ENCODE measurements at regions not wholly inside any gene's neighbourhood (a gene's known extent, or its start where the extent isn't known, plus 50 kb on each side); places are given as distances from the start of the nearest gene placed in this dataset.

DNA sequence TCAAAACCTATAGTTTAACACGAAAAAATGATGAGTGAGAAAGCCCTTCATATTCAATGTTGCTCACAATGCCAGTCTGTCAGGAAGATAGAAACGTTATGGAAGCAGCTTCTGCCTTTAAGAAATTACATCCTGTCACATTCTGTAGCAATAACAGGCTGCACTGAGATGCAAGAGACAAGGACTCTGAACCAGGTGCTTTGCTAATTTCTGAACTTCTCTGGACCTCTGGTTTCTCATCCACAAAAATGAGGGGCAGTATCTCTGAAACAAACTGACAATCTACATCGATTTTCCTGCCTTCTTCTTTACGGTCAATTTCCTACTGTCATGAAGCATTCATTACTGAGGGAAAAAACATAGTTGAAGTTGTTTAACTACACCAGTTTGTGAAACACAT, 234.0 kb downstream of the SNX13 start:
- no peak overlapping the region for H3K4me3 Mint-ChIP-seq
- H3K27me3 Mint-ChIP-seq (ENCODE audit: low read depth), result peaks cover 9% of the 10 kb centered on the region
- no peaks in the 10 kb centered on the region for H3K4me1 Mint-ChIP-seq (ENCODE audit: low read depth)
- no peaks in the 10 kb centered on the region for H3K36me3 Mint-ChIP-seq (ENCODE audit: insufficient read depth)
- H3K9me3 Mint-ChIP-seq, result no peaks in the 10 kb centered on the region
- no peak for DNase-seq
- ATAC-seq, result no peak

GRCh38 chr7:17706734-17707133, 233.6 kb downstream of the SNX13 start:
- H3K4me3 Mint-ChIP-seq, result no peak overlapping the region
- H3K27me3 Mint-ChIP-seq (ENCODE audit: low read depth), result peaks cover 9% of the 10 kb centered on the region
- no peaks in the 10 kb centered on the region for H3K36me3 Mint-ChIP-seq (ENCODE audit: insufficient read depth)
- peak; percentile 7 for DNase-seq
- no peaks in the 10 kb centered on the region for H3K4me1 Mint-ChIP-seq (ENCODE audit: low read depth)
- no peaks in the 10 kb centered on the region for H3K9me3 Mint-ChIP-seq
- ATAC-seq, result peak; percentile 58 to 59

DNA sequence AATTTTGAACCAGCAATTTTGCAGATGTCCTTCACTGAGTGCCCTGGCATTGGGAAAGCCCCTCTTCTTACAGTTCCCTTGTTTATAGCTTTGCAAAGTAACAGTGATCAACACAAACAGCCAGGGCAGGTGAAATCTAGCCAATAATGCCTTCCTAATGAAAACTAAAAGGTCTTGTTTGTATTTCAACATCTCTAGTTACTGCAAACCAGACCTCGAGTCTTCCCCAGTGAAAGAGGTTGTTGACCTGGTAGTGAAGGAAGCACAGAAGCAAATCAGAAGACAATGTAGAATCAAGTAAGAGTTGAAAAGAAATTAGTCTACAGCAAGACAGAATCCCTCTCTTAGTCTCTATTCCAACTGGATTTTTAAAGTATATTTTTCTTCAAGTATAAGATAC, 231.2 kb downstream of the SNX13 start:
- ATAC-seq, result no peak

GRCh38 chr7:17709599-17709998, 230.7 kb downstream of the SNX13 start:
- ATAC-seq (no peak), DNase-seq (no peak)
- peaks cover 7% of the 10 kb centered on the region for H3K27me3 Mint-ChIP-seq (ENCODE audit: low read depth)
- no peaks in the 10 kb centered on the region for H3K9me3 Mint-ChIP-seq
- H3K4me1 Mint-ChIP-seq (ENCODE audit: low read depth), result no peaks in the 10 kb centered on the region
- H3K36me3 Mint-ChIP-seq (ENCODE audit: insufficient read depth), result no peaks in the 10 kb centered on the region
- H3K4me3 Mint-ChIP-seq, result no peak overlapping the region

More for the DNA sequence above, 231.2 kb downstream of the SNX13 start:
- no peak for DNase-seq
- H3K4me1 Mint-ChIP-seq (ENCODE audit: low read depth), result no peaks in the 10 kb centered on the region
- H3K9me3 Mint-ChIP-seq, result no peaks in the 10 kb centered on the region
- H3K27me3 Mint-ChIP-seq (ENCODE audit: low read depth), result peaks cover 7% of the 10 kb centered on the region
- no peaks in the 10 kb centered on the region for H3K36me3 Mint-ChIP-seq (ENCODE audit: insufficient read depth)
- no peak overlapping the region for H3K4me3 Mint-ChIP-seq

- no peak for ATAC-seq
- peaks cover 7% of the 10 kb centered on the region for H3K27me3 Mint-ChIP-seq (ENCODE audit: low read depth)
- no peak for DNase-seq
- no peaks in the 10 kb centered on the region for H3K9me3 Mint-ChIP-seq
- H3K4me3 Mint-ChIP-seq, result no peak overlapping the region
- no peaks in the 10 kb centered on the region for H3K4me1 Mint-ChIP-seq (ENCODE audit: low read depth)
- no peaks in the 10 kb centered on the region for H3K36me3 Mint-ChIP-seq (ENCODE audit: insufficient read depth)
Measured at GRCh38 chr7:17710312-17710711, 230.0 kb downstream of the SNX13 start.

DNA sequence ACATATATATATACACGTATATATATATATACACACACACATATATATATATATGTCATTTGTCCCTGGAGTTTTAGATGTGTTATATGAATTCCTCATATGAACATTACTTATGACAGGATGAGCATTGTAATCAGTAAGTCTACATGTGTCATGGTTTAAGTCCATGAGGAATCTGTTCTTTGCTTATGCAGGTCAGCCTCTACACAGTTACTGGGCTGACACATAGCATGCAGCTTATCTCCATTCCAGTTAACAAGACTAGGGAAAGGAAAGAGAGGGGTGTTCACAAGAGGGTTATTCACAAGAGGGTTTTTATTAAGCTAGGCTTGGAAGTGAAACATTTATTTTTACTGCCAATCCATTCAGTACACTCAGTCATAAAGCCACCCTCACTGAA, 226.7 kb downstream of the SNX13 start:
- DNase-seq, result no peak
- no peak for ATAC-seq
- H3K4me3 Mint-ChIP-seq, result no peak overlapping the region
- H3K27me3 Mint-ChIP-seq (ENCODE audit: low read depth), result peaks cover 2% of the 10 kb centered on the region
- no peaks in the 10 kb centered on the region for H3K36me3 Mint-ChIP-seq (ENCODE audit: insufficient read depth)
- H3K9me3 Mint-ChIP-seq, result no peaks in the 10 kb centered on the region
- H3K4me1 Mint-ChIP-seq (ENCODE audit: low read depth), result no peaks in the 10 kb centered on the region

- no peak for DNase-seq
- Mint-ChIP-seq H3K27me3 (ENCODE audit: low read depth) (no peaks in the 10 kb centered on the region), H3K4me3 (no peak overlapping the region), H3K36me3 (ENCODE audit: insufficient read depth) (no peaks in the 10 kb centered on the region), H3K4me1 (ENCODE audit: low read depth) (no peaks in the 10 kb centered on the region), H3K9me3 (no peaks in the 10 kb centered on the region)
- ATAC-seq, result no peak
Measured at GRCh38 chr7:17716816-17717215, 223.5 kb downstream of the SNX13 start.

GRCh38 chr7:17719998-17720397, 220.3 kb downstream of the SNX13 start:
- Mint-ChIP-seq H3K27me3 (ENCODE audit: low read depth) (no peaks in the 10 kb centered on the region), H3K4me1 (ENCODE audit: low read depth) (no peaks in the 10 kb centered on the region), H3K36me3 (ENCODE audit: insufficient read depth) (no peaks in the 10 kb centered on the region), H3K4me3 (no peak overlapping the region), H3K9me3 (no peaks in the 10 kb centered on the region)
- DNase-seq (no peak), ATAC-seq (no peak)

- H3K4me1 Mint-ChIP-seq (ENCODE audit: low read depth), result no peaks in the 10 kb centered on the region
- H3K36me3 Mint-ChIP-seq (ENCODE audit: insufficient read depth), result no peaks in the 10 kb centered on the region
- no peaks in the 10 kb centered on the region for H3K27me3 Mint-ChIP-seq (ENCODE audit: low read depth)
- no peak overlapping the region for H3K4me3 Mint-ChIP-seq
- ATAC-seq, result no peak
- no peaks in the 10 kb centered on the region for H3K9me3 Mint-ChIP-seq
- DNase-seq, result no peak
Measured at GRCh38 chr7:17721736-17722285, 218.5 kb downstream of the SNX13 start.

- Mint-ChIP-seq H3K27me3 (ENCODE audit: low read depth) (no peaks in the 10 kb centered on the region), H3K9me3 (no peaks in the 10 kb centered on the region), H3K4me3 (no peak overlapping the region), H3K4me1 (ENCODE audit: low read depth) (no peaks in the 10 kb centered on the region), H3K36me3 (ENCODE audit: insufficient read depth) (no peaks in the 10 kb centered on the region)
- ATAC-seq, result no peak
- DNase-seq, result no peak
Measured at GRCh38 chr7:17722798-17723197, 217.5 kb downstream of the SNX13 start.

DNA sequence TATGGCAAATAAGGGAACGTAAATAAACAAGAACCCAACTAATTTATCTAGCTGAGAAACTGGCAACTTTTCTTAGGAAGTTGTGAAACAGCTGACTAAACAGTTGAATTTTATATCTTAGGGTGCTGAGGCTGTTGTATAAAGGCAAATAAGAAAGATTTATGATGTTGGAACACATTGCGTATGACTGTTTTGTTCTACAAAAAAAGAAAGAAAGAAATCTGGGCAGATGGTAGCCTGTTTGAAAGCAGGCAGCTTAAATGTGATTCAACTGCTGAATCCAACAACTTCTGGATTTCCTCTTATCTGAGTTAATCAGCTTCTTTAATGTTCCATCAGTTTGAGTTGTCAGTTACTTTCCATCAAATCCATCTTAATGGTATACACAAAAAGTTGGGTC, 214.5 kb downstream of the SNX13 start:
- no peaks in the 10 kb centered on the region for H3K27me3 Mint-ChIP-seq (ENCODE audit: low read depth)
- DNase-seq (no peak), ATAC-seq (no peak)
- no peaks in the 10 kb centered on the region for H3K9me3 Mint-ChIP-seq
- H3K4me1 Mint-ChIP-seq (ENCODE audit: low read depth), result no peaks in the 10 kb centered on the region
- H3K4me3 Mint-ChIP-seq, result no peak overlapping the region
- H3K36me3 Mint-ChIP-seq (ENCODE audit: insufficient read depth), result no peaks in the 10 kb centered on the region

- no peak for ATAC-seq
Measured at GRCh38 chr7:17732083-17732482, 208.2 kb downstream of the SNX13 start.

More at GRCh38 chr7:17732083-17732482, 208.2 kb downstream of the SNX13 start:
- Mint-ChIP-seq H3K27me3 (ENCODE audit: low read depth) (peaks cover 7% of the 10 kb centered on the region), H3K4me1 (ENCODE audit: low read depth) (no peaks in the 10 kb centered on the region), H3K9me3 (peaks cover 13% of the 10 kb centered on the region), H3K36me3 (ENCODE audit: insufficient read depth) (no peaks in the 10 kb centered on the region), H3K4me3 (no peak overlapping the region)
- DNase-seq, result no peak

Measured in activated T-cell treated with anti-CD3 and anti-CD28 coated beads, Interleukin-2, amount 50 U/mL, for 4 hours (primary cell).